Astrocyte (in vitro differentiated cells and primary cell): ENCODE measurements at regions not wholly inside any gene's neighbourhood (a gene's known extent, or its start where the extent isn't known, plus 50 kb on each side); places are given as distances from the start of the nearest gene placed in this dataset.

Experiments
- CTCF ChIP-seq: IDR thresholded peaks from 2 replicates; pipeline ENCODE4 v1.5.1; 2011; ENCODE audit warnings: low read depth, mild to moderate bottlenecking, inconsistent platforms, low read length, moderate library complexity; ENCODE audit not compliant: insufficient read depth
- EZH2 ChIP-seq: IDR thresholded peaks from 2 replicates; pipeline ENCODE4 v1.6.1; 2012; ENCODE audit warnings: mild to moderate bottlenecking, low read length, inconsistent platforms; ENCODE audit not compliant: insufficient read depth

GRCh38 chr4:24091639-24092233, 201.9 kb upstream of the PPARGC1A start:
- no peak for TF ChIP-seq CTCF
- no peak for TF ChIP-seq EZH2
